HepG2 (cell line): ENCODE measurements at regions not wholly inside any gene's neighbourhood (a gene's known extent, or its start where the extent isn't known, plus 50 kb on each side); places are given as distances from the start of the nearest gene placed in this dataset.

Experiments used
- AHDC1 ChIP-seq: sonication (generic); formaldehyde crosslinking; IDR thresholded peaks from 2 replicates; pipeline ENCODE4 v1.5.1; 2020; ENCODE audit warnings: mild to moderate bottlenecking, missing genetic modification reagents, borderline replicate concordance
- MTA1 ChIP-seq: sonication (generic); formaldehyde crosslinking; IDR thresholded peaks from 2 replicates; pipeline ENCODE4 v1.4.0; 2020; ENCODE audit warnings: missing genetic modification reagents, mild to moderate bottlenecking, borderline replicate concordance
- NPAS2 ChIP-seq: sonication (generic); formaldehyde crosslinking; IDR thresholded peaks from 2 replicates; pipeline ENCODE4 v1.8.0; 2022; ENCODE audit warnings: mild to moderate bottlenecking, missing genetic modification reagents, borderline replicate concordance
- NR2F6 ChIP-seq, 2 experiments: IDR thresholded peaks; 2 replicates each; pipeline ENCODE4 v1.6.1; 2016; ENCODE audit warnings: antibody characterized with exemption in 1 of 2, mild to moderate bottlenecking in 1 of 2
- SRSF9 ChIP-seq: fragments of 200-400 bp; formaldehyde crosslinking; IDR thresholded peaks from 2 replicates; pipeline ENCODE4 v1.6.1; 2018; ENCODE audit warnings: borderline replicate concordance, mild to moderate bottlenecking, low read depth, low read length; ENCODE audit not compliant: insufficient read depth, poor library complexity, severe bottlenecking
- TMF1 ChIP-seq: sonication (generic); formaldehyde crosslinking; IDR thresholded peaks from 2 replicates; pipeline ENCODE4 v1.8.1; 2022; ENCODE audit warnings: low read depth, missing genetic modification reagents
- ZHX2 ChIP-seq, 2 experiments: sonication (generic) in 1 of 2; formaldehyde crosslinking in 1 of 2; IDR thresholded peaks; 2 replicates each; pipeline versions ENCODE4 v1.6.1 to v1.9.0; 2014 to 2022; ENCODE audit warnings: antibody characterized with exemption in 1 of 2, borderline replicate concordance in 1 of 2, inconsistent platforms in 1 of 2, low read depth in 1 of 2, missing genetic modification reagents in 1 of 2
- ZNF280B ChIP-seq: sonication (generic); formaldehyde crosslinking; IDR thresholded peaks from 2 replicates; pipeline ENCODE4 v1.5.0; 2020; ENCODE audit warnings: missing genetic modification reagents, mild to moderate bottlenecking, borderline replicate concordance

- TF ChIP-seq ZHX2 (IDR thresholded peaks at IDR 0.05; ENCODE audit: low read depth): no peak
- TF ChIP-seq ZHX2 (CRISPR knock-in tag; IDR thresholded peaks at IDR 0.05; ENCODE audit: borderline replicate concordance): no peak
- no peak for TF ChIP-seq AHDC1 (CRISPR knock-in tag)
- no peak for TF ChIP-seq SRSF9
- TF ChIP-seq TMF1: no peak
- TF ChIP-seq ZNF280B: no peak
- TF ChIP-seq MTA1: no peak
- TF ChIP-seq NR2F6 (IDR thresholded peaks at IDR 0.05): no peak
- no peak for TF ChIP-seq NR2F6 (CRISPR knock-in tag; IDR thresholded peaks at IDR 0.05)
- TF ChIP-seq NPAS2 (CRISPR knock-in tag): no peak
Observed at GRCh38 chr4:124449881-124450280, 262.7 kb downstream of the ANKRD50 start (continued).
